WTC11 (cell line): ENCODE measurements at regions not wholly inside any gene's neighbourhood (a gene's known extent, or its start where the extent isn't known, plus 50 kb on each side); places are given as distances from the start of the nearest gene placed in this dataset.

Source experiments
- CTCF ChIP-seq: fragments of 200-600 bp; IDR thresholded peaks from 2 replicates; pipeline ENCODE4 v1.8.0; 2022; ENCODE audit warnings: antibody characterized with exemption
- IRF1 ChIP-seq: sonication (generic); formaldehyde crosslinking; IDR thresholded peaks from 2 replicates; pipeline ENCODE4 v1.8.0; 2023; ENCODE audit warnings: missing genetic modification reagents
- NFYB ChIP-seq: sonication (generic); formaldehyde crosslinking; conservative IDR thresholded peaks from 2 replicates; pipeline ENCODE4 v1.8.0; 2022; ENCODE audit warnings: low read depth, missing genetic modification reagents
- TCF7 ChIP-seq: sonication (generic); formaldehyde crosslinking; IDR thresholded peaks from 2 replicates; pipeline ENCODE4 v1.8.0; 2022; ENCODE audit warnings: mild to moderate bottlenecking, low read depth, missing genetic modification reagents, moderate library complexity
- ZBTB21 ChIP-seq: sonication (generic); formaldehyde crosslinking; IDR thresholded peaks from 2 replicates; pipeline ENCODE4 v1.8.1; 2023; ENCODE audit warnings: mild to moderate bottlenecking, missing genetic modification reagents, borderline replicate concordance

- no peak for TF ChIP-seq NFYB (CRISPR knock-in tag)
- no peak for TF ChIP-seq IRF1 (CRISPR knock-in tag)
- TF ChIP-seq CTCF: no peak
- no peak for TF ChIP-seq TCF7 (CRISPR knock-in tag)
- no peak for TF ChIP-seq ZBTB21 (CRISPR knock-in tag)
These were observed 112.0 kb downstream of the ID4 start for GRCh38 chr6:19949155-19949554.
